HG03045 (cell line): ENCODE measurements at regions not wholly inside any gene's neighbourhood (a gene's known extent, or its start where the extent isn't known, plus 50 kb on each side); places are given as distances from the start of the nearest gene placed in this dataset.
A peak's percentile ranks its signal among the peaks of the same experiment; 100 is the strongest.

ENCODE experiments used
- ATAC-seq: cut with Tn5 transposase; IDR thresholded peaks from one replicate; pipeline ENCODE4 v1.9.1; 2021; ENCODE audit warnings: mild to moderate bottlenecking, moderate library complexity; ENCODE audit not compliant: unreplicated experiment

GRCh38 chr5:61735531-61735930 lies 403.5 kb downstream of the ZSWIM6 start:
- no peak for ATAC-seq

GRCh38 chr5:61735995-61736394 lies 403.9 kb downstream of the ZSWIM6 start:
- no peak for ATAC-seq

- ATAC-seq: no peak
These were observed 405.4 kb downstream of the ZSWIM6 start for GRCh38 chr5:61737301-61737963.

- no peak for ATAC-seq
These were observed 405.9 kb downstream of the ZSWIM6 start for GRCh38 chr5:61737964-61738340.

- ATAC-seq: no peak
These were observed 406.4 kb downstream of the ZSWIM6 start for GRCh38 chr5:61738446-61738845.

GRCh38 chr5:61744690-61745619 lies 412.9 kb downstream of the ZSWIM6 start:
- ATAC-seq: no peak

- ATAC-seq: no peak
These were observed 414.9 kb downstream of the ZSWIM6 start for GRCh38 chr5:61746831-61747575.

- ATAC-seq: no peak
These were observed 416.1 kb downstream of the ZSWIM6 start for GRCh38 chr5:61748121-61748520.

GRCh38 chr5:61748651-61749050 lies 416.6 kb downstream of the ZSWIM6 start:
- no peak for ATAC-seq

- ATAC-seq: no peak
These were observed 420.5 kb downstream of the ZSWIM6 start for GRCh38 chr5:61752588-61752987.

- no peak for ATAC-seq
These were observed 422.7 kb downstream of the ZSWIM6 start for GRCh38 chr5:61754792-61755191.

- ATAC-seq: no peak
These were observed 423.7 kb downstream of the ZSWIM6 start for GRCh38 chr5:61755726-61756222.

GRCh38 chr5:61758711-61759110 lies 426.7 kb downstream of the ZSWIM6 start:
- no peak for ATAC-seq

GRCh38 chr5:61765471-61765870 lies 433.4 kb downstream of the ZSWIM6 start:
- no peak for ATAC-seq

- ATAC-seq: no peak
These were observed 434.1 kb downstream of the ZSWIM6 start for GRCh38 chr5:61766141-61766540.

- ATAC-seq: no peak
These were observed 435.4 kb downstream of the ZSWIM6 start for GRCh38 chr5:61767231-61768080.

- ATAC-seq: peak; percentile 57
These were observed 436.7 kb downstream of the ZSWIM6 start for GRCh38 chr5:61768692-61769281.

GRCh38 chr5:61771062-61771461 lies 439.0 kb downstream of the ZSWIM6 start:
- no peak for ATAC-seq

- ATAC-seq: no peak
These were observed 439.8 kb downstream of the ZSWIM6 start for GRCh38 chr5:61771808-61772207.

- ATAC-seq: no peak
These were observed 443.8 kb downstream of the ZSWIM6 start for GRCh38 chr5:61775901-61776300.
